Hematopoietic multipotent progenitor cell treated with erythropoietin and hydrocortisone succinate and interleukin-3 and kit ligand, for 4 days (in vitro differentiated cells): ENCODE measurements at regions not wholly inside any gene's neighbourhood (a gene's known extent, or its start where the extent isn't known, plus 50 kb on each side); places are given as distances from the start of the nearest gene placed in this dataset.
"Not testable (repeated sequence)": the region's sequence is repeated elsewhere in the genome, so short reads cannot be mapped to it uniquely, and the experiment has no call there.

Experiments used
- DNase-seq: peaks from one replicate; pipeline ENCODE4 v3.0.0-alpha.2; 2015

DNA sequence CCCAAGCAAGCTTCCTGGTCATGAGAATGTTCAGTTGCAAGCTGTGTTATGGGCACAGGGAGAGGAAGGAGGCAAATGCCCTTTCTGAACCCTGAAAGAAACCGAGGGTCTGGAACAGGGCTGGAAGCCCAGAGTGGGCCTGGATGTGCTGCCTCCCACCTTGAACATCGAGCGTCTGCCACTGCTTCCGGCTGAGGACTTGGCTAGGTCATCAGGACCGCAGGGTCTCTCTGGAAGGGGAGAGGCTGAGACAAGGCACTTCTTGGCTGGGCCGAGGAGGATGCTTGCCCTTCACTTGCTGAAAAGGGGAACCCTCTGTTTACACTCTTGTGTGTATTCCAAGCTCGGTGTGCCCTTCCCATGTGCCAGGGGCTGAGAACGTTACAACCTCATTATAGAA, 168.0 kb upstream of the C1orf174 start:
- no peak for DNase-seq

DNA sequence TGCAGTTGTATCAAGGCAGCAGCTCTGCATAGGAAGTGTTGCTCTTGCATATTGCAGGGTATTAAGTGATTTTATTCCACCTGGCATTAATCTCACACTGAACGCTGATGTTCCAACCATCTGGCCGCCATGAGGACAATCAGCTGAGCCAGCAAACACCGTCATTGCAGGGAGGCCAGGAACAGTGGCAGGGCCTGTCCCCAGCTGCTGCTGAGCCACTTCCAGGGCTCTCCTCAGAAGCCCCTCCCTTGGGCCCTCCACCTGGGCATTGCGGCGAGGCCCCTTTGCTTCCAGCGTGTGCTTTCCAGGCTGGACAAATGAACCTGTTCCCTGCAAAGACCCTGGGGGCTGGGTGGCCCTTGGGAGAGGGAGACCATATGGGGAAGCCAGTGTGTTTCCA, 171.6 kb upstream of the C1orf174 start:
- no peak for DNase-seq

DNA sequence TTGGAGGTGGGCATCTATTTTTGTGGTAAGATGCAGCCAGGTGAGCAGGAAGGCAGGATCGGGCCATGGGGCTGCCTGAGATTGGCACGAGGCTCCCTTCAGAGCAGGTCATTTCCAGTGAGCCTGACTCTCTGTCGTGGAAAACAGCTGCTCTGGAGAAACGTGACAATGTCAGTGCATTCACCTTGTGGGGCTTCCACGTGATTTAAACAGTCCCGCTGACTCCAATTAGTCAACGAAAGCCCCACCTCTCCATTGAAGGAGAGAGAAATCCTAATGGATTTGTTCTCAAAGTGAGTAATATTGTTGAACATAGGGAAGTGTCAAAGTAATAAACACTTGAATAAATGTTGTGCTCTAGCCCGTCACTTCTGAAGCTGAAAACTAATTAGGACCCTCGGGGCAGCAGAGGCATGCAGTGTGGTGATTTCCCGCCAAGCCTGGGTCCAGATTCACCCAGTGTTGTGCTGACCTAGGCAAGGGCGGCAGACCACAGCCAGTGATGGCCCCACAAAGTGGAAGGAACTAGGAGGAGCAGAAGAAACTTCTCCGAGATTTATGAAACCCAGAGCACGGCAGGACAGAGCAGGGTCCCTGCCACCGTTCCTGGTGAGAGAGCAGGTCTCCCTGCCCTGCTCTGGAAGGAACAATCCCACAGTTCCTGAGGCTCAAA, 172.5 kb upstream of the C1orf174 start:
- no peak for DNase-seq

DNA sequence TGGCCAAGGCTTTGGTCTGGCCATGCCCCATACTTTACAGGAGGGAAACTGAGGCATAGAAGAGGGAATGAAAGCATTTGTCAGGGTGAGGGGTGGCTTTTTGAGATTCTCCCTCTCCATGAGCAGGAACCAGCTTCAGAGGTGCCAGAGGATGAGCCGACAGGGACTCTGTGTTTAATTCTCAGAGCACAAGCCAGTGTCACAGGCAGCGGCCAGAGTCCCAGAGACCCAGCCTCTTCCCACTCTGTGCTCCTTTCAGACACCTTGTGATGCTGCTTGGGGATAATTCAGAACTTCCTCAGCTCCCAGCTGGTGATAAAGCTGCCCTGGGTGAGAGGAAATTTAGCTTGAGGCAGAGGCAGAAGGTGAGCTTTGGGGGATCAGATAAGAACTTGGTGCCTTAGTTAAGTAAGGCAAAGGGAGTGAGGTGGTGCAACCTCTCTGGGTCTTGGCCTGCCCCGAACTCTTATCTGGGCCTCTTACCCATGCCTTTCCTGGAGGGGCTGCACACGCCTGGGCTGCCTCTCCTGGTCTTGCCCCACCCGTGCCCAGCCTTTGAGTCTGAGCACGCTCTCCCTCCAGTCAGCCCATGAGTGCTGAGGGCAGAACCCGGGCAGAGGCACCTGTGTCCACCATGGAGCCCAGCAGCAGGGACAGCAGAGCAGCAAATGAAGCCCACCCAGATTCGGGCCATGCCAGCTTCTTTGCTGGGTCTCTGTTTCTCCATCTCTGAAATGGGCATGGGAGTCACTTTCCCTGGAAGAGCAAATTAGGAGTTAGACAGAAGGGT, 175.6 kb upstream of the C1orf174 start:
- no peak for DNase-seq

DNA sequence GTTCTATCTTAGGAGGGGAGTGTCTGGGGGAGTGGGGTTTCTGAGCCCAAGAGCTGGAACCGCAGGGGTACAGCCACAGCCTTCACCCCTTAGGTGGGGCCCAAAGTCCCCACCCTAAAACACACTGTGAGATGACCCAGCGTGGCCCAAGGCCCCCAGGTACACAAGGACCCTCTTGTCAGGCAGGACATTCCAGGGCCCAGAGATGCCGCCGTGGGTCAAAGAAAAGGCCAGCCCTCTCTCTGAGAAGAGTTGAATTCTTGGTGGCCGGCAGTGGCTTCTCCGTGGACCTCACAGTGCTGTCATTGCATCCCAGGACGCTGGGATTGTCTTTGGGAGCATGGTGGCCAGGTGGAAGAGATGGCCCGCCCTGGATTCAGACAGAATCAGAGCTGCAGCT, 176.3 kb upstream of the C1orf174 start:
- no peak for DNase-seq

DNA sequence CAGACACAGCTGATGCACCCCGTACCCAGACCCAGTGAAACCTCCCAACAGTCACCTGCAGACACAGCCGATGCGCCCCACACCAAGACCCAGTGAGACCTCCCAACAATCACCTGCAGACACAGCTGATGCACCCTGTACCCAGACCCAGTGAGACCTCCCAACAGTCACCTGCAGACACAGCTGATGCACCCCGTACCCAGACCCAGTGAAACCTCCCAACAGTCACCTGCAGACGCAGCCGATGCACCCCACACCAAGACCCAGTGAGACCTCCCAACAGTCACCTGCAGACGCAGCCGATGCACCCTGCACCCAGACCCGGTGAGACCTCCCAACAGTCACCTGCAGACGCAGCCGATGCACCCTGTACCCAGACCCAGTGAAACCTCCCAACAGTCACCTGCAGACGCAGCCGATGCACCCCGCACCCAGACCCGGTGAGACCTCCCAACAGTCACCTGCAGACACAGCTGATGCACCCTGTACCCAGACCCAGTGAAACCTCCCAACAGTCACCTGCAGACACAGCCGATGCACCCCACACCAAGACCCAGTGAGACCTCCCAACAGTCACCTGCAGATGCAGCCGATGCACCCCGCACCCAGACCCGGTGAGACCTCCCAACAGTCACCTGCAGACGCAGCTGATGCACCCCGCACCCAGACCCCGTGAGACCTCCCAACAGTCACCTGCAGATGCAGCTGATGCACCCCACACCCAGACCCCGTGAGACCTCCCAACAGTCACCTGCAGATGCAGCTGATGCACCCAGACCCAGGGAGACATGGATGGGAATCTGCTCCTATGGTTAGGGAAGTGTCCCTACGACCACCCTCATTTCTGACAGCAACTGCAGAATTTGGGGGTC, 178.3 kb upstream of the C1orf174 start:
- not testable (repeated sequence) for DNase-seq

DNA sequence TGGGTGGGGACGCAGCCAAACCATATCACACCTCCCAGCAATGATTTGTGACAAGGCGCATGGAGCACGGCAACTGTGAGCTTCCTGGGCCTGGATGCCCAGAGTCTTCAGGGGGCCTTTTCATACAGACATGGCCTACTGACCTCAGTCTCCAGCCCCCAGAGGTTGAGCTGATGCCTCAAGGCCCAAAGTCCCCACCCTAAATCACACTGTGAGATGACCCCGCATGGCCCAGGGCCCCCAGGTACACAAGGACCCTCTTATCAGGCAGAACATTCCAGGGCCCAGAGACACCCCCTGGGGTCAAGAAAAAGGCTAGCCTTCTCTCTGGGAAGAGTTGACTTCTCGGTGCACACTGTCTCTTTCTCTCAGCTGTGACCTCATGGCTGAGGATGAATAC, 179.7 kb upstream of the C1orf174 start:
- DNase-seq, result no peak

DNA sequence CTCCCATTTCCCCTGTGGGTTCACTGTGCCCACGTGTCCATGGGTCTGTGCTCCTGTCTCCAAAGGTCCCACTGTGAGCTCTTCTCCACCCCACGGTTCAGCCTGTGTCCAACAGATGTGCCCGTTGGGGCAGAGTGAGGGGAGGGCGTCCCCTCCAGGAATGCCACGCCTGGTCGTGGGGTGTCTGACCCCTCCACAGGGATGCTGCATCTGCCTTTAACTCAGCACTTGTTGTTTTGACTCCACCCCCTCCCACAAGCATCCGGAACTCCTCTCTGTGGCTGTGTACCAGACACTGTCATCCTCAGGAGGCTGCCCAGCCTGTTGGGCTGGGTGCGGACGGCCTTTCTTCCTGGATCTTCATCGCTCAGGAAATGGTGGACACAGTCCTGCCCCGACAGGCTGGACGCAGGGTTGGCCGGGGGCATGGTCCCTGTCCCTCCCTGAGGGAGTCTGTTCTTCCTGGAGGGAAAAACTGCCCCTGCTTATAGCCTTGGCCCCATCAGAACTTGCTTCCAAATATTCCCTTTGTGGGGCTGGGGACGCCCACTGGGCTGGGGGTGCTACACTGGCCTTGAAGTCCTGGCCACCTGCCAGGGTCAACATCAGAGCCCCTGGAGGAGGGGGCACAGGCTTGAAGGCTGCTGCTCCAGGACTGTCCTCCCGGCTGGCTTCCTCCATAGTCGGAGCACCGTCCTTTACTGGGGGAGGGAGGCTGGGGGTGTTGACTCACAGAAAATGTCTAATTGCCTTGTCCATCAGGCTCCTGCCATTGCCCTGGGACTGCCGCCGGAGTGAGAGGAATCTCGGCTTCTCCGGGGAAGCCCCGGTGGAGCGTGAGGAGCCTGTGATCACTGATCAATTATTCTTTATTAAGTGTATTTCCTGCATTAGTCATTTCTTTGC, 182.0 kb upstream of the C1orf174 start:
- DNase-seq, result no peak

DNA sequence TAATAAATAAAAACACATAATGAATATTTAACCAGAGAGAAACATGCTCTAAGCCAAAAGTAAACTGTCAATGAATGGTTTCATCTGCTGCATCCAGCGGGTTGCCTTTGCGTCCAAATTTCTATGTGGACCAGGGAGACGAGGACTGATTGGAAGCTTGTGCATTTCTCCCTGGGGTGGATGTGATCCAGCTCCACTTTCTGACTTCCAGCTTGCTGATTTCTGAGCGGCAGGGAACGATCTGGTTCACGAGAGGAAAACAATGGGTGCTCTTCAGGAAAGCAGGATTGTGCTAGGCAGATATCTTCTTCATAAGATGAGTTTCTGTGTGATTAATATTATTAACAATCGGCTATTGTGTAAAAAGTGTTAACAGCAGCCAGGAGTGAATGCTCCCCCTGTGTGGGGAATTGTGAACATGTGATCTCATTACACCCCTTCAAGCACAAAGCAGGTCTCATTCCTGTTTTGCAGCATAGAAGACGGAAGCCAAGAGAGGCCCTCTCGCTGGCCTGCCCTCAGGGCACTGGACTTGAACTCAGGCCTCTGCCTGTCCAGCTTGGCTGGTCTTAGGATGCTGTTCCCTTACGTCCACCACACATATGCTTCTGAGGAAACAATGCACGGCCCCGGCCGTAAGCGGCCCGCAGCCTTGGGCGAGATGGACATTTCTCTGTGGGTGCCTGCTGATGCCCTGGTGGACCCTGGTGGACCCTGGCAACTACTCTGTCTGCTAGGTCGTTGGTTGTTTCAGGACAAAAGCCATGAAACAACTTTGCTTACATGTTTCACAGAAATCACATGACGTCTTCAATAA, 183.4 kb upstream of the C1orf174 start:
- no peak for DNase-seq

DNA sequence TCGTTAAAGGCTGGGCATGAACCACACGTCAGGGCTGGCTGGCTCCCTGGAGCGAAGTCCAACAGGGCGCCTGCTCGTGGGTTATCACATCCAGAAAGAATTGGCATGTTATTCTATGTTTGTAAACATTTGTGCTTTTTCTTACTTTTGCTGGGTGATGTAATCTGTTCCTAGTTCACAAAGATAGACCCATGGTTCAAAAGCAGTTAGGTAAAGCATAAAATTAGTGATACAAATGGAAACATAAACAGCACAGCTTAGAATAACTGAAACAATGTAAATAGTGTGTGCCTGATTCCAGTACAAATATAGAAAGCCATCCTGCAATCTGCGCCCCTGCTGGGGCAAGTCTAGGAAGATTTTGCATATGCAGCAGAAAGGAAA, 184.0 kb upstream of the C1orf174 start:
- no peak for DNase-seq

DNA sequence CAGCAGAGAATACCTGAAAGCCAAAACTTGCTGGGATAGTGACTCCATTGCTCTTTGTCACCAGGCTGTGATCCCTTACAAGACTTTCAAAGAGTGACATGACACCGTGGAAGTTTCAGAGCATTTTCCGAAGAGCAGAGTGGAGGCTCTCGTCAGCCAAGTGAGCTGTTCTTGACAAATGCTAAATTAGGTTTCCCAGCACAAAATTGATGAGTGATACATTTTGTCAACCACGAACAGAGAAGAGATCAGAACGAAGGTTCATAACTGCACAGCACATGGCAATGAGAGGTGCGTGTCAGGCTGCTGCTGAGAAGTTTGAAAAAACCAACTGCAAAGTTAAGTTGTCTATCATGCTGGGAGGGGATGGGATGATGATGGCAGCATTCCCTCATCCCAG, 184.4 kb upstream of the C1orf174 start:
- no peak for DNase-seq

DNA sequence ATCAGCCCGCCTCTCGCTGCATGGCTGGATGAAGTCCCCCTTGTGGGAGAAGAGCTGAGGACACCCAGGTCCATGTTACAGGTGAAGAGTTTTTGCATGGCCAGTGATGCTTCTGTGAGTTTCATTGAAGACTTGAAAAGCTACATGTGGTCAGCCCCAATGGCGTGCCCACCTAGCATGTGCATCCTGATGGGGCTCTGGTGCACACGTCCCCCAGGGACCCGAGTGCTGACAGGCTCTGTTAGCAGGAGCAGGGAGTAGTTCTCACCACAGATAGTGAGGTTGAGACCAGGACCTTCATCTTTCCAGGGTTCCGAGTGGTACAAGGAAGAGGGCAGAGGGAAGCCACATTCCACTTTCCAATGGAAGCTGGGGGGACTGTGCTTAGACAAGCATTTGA, 184.8 kb upstream of the C1orf174 start:
- no peak for DNase-seq

DNA sequence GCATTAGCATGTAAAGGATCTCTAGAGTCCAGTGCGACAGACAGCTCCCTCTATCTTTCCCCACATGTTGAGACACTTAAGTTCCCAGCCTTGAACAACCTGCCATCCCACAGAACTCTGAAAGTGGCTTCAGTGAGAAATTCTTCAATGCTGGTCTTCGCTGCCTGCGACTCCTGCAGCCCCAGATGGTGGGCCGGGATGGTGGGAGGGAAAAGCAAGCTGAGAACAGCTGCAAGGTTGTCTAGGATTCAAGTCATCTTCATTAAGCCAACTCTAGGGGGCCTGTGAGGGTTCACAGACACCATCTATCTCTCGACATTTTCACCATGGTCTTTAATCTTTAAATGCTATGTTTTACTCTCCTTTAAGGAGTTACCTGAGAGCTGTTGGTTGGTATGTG, 185.5 kb upstream of the C1orf174 start:
- no peak for DNase-seq

DNA sequence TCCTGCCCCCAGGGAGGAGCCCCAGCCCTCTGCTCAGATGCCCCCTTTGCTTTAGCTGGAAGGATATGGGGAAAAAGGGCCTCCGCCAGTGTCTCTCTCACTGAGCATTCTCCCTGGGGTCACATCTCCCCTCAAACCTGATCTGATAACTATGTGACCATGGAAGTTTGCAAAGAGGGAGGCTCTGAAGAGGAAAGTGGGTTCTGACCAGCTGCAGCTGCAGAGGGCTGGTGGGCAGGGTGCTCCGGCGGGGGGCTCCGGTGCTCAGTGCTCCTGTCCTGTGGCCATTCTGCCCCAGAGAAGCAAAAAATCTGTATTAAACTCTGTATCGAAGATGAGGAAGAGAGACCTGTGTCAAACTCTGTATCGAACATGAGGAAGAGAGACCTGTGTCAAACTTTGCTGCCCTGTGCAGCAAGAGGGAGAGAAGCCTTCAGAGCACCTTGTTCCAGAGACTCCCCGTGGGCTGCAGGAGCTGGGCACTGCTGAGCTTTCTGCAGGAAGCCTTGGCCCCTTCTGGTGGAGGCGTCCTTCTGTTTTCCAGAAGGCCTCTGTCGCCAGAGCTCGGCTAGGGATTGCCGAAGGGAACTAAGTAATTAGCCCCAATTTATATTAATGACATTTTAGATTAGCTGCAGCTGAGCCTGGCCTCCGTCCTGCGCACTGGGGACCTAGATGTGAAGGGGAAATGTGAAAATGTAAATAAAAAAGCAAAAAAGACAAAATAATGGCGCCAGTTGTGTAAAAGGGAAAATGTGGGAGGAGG, 186.2 kb upstream of the C1orf174 start:
- DNase-seq, result no peak

DNA sequence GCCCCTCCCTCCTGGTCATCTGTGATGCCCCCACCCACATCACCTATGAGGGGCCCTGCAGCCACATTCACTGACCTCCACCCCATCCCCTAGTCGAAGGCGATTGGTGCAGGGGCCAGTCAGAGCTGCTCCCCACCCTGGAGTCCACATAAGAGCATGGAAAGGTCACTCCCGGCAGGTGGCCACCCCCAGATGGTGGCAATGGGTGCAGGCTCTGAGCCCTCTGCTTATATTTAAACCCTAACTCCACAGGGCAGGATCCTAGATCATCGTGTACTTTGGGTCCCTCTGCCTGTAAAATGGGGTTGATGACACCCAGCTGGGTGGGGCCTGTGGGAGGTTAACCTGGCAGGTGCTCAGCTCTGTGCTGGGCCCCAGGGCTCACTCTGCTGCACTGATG, 186.8 kb upstream of the C1orf174 start:
- no peak for DNase-seq

DNA sequence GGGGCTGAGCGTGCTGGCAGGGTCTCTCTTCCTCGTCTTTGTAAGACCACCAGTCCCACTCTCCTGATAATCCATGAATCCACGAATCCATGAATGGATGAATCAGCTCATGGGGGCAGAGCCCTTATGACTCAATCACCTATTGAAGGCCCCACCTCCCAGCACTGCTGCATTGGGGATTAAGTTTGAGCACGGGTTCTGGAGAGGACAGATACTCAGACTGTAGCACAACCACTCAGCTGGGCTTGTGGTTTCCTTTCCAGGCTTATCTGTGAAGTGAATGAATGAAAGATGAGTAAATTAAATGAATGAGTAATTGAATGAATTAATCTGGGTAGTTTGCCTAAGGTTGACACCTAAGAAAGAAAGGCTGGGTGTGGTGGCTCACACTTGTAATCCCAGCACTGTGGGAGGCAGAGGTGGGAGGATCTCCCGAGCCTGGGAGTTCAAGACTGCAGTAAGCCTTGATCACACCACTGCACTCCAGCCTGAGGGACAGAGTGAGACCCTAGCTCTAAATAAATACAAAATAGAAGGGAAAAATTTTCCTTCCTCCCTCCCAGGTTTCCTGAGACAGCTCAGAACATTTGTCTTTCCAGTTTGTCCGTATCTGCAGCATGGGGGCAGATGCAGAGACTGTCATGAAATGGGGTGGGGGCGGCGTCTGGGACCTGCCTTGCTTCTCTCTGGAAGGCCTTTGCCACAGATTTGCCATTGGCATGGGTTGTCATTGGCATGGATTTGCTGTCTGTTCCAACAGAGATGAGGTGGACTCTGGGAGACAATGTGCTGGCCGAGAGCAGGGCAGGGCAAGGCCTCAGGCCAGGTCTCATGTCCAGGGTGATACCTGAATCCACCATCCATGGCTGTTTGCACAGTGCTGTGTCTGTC, 187.7 kb upstream of the C1orf174 start:
- DNase-seq, result peak; percentile 28

DNA sequence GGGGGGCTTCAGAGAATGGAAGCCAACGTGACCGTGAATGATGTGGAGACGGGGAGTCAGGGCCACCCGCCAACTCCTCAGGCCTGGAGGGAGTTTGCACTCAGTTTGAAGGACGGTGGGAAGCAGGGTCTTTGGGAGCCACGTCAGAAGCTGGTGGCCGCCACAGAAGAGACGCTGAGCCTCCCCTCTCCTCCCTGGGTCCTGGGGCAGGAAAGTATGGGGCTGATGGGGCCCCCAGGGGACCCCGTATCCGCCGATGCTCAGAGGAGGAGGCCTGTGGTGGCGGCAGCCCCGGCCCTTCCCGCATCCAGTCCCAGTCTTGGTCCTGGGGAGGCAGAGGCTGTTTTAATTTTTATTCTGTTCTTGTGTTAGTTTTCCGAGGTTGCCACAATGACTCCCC, 188.6 kb upstream of the C1orf174 start:
- no peak for DNase-seq

DNA sequence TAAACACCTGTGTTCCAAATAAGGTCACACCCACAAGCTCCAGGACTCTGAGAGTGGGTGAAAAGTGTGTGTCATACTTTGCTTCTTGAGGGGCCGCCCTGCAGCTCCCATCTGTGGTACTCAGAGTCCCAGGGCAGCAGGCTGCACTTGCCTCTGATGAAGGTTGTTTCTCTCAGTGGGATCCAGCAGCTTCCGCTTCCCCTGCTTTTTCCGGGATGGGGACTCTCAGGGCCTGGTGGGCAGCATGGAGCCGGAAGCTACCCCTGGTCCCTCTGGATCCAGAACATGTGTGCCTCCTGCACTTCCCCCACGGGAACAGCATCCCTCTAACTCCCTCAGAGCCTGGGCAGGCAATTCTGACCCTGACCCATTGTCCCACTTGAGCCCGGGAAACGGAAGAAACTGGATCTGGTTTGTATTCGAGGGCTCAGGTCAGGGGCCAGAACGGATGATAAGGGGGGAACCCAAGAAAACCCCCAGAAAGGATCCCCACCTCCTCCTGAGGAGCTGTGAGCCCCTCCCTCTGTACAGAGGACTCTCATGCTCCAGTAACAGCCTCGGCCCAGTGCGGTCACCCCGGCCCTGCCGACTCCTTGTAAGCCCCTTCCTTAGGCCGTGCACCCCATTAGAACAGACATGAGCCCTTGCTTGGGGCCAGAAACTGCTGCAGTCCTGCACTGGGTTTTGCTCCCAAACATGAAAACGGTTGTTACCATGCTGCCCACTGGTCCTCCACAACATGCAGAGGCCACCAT, 189.5 kb upstream of the C1orf174 start:
- DNase-seq, result no peak

DNA sequence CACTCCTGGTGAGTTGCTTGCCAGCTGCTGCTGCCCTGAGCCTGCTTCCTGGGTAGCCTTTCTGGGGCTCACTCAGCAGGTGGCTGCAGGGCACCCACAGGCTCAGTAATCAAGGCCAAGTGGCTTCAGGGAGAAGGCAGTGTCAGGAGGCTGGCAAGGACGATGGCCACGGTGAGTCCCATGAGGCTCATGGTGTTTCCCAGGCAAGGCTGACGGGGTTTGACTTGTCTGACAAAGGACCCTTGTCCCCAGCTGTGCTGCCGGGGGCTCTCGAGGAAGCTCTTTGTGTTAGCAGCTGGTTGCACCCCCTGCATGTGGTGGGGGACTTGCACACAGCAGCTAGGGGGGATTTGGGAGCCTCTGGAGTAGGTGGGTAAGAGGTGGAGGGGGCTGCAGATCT, 190.5 kb upstream of the C1orf174 start:
- no peak for DNase-seq
